Ovary (tissue), 3 donors: ENCODE measurements at regions not wholly inside any gene's neighbourhood (a gene's known extent, or its start where the extent isn't known, plus 50 kb on each side); places are given as distances from the start of the nearest gene placed in this dataset.

Experiments
- EP300 ChIP-seq: sonication (generic); formaldehyde crosslinking; IDR thresholded peaks from one replicate; pipeline ENCODE4 v1.6.1; 2017; ENCODE audit warnings: antibody characterized with exemption
- POLR2A ChIP-seq: fragments of 450-650 bp; IDR thresholded peaks from one replicate; pipeline ENCODE4 v1.6.1; 2017; ENCODE audit warnings: antibody characterized with exemption, mild to moderate bottlenecking, moderate library complexity
- TF ChIP-seq, protein P1 (sequence below), 3 donors: fragments of 450-650 bp in 2 of 3; fragments of 200-600 bp in 1 of 3; IDR thresholded peaks; one replicate each; pipeline versions ENCODE4 v1.5.1 to v1.8.0; 2016 to 2022; ENCODE audit warnings: antibody characterized with exemption in 3 of 3, mild to moderate bottlenecking in 1 of 3
- donor health status: DM: no; HTN: no; CAD: no.

GRCh38 chr4:31702326-31702725, 982.2 kb downstream of the PCDH7 start:
- no peak for TF ChIP-seq EP300
- TF ChIP-seq, protein P1, sequence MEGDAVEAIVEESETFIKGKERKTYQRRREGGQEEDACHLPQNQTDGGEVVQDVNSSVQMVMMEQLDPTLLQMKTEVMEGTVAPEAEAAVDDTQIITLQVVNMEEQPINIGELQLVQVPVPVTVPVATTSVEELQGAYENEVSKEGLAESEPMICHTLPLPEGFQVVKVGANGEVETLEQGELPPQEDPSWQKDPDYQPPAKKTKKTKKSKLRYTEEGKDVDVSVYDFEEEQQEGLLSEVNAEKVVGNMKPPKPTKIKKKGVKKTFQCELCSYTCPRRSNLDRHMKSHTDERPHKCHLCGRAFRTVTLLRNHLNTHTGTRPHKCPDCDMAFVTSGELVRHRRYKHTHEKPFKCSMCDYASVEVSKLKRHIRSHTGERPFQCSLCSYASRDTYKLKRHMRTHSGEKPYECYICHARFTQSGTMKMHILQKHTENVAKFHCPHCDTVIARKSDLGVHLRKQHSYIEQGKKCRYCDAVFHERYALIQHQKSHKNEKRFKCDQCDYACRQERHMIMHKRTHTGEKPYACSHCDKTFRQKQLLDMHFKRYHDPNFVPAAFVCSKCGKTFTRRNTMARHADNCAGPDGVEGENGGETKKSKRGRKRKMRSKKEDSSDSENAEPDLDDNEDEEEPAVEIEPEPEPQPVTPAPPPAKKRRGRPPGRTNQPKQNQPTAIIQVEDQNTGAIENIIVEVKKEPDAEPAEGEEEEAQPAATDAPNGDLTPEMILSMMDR (IDR thresholded peaks at IDR 0.05): no peak
- no peak for TF ChIP-seq POLR2A
